ENCODE measurements at regions not wholly inside any gene's neighbourhood (a gene's known extent, or its start where the extent isn't known, plus 50 kb on each side); places are given as distances from the start of the nearest gene placed in this dataset.

DNA sequence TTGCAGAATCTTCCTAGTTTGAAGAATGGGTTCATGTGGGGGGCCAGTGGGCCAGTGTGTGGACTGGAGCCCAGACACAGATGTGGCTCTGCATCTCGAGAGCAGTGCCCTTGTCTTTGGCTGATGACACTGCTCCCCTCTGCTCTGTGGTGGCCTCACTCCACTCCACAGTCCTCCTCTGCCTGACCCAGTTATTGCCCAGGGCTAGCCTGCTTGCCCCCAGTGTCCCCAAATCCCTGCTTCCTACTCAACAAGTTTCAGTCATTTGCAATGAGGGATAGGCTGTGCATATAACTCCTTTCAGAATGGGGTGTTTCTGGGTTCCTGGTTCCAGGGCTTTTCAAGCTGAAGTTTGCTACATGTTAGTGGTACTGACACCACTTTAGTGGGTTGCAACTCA is 177.5 kb downstream of the SNX10 start:
- Histone ChIP-seq H3K9me1 (ENCODE audit: control insufficient read depth, insufficient read depth, low read length) (no peaks in the 10 kb centered on the region), H4K20me1 (replicated peaks; ENCODE audit: control insufficient read depth, insufficient read depth, low read length) (no peaks in the 10 kb centered on the region), H3K9me3 (replicated peaks; ENCODE audit: control insufficient read depth, insufficient read depth, low read depth, low read length) (no peaks in the 10 kb centered on the region), H3K4me2 (ENCODE audit: insufficient read depth, low read length) (no peak overlapping the region), H3K4me3 (no peak overlapping the region), H3K27ac (ENCODE audit: extremely low read depth, low read depth, low read length) (no peak overlapping the region), H3K27me3 (ENCODE audit: control insufficient read depth in 2 of 2, insufficient read depth in 2 of 2, low read length in 2 of 2) (peaks cover 54 to 61% of the 10 kb centered on the region in 2 experiments), H3K79me2 (ENCODE audit: control insufficient read depth, insufficient read depth, low read length) (no peaks in the 10 kb centered on the region), H2AFZ (ENCODE audit: low read depth, low read length) (no peak overlapping the region), H3K36me3 (ENCODE audit: control insufficient read depth, insufficient read depth, low read length) (no peaks in the 10 kb centered on the region), H3K9ac (ENCODE audit: insufficient read depth in 1 of 2, low read depth in 2 of 2, low read length in 2 of 2) (no peak overlapping the region), H3K4me1 (replicated peaks in 1 of 2; ENCODE audit: control insufficient read depth in 2 of 2, insufficient read depth in 2 of 2, low read length in 2 of 2) (no peaks in the 10 kb centered on the region)
- ATAC-seq: no peak
- in situ Hi-C loops (cut with MboI): no loop called here
- 0% methylated on average over 1 of the region's 1 CpG for WGBS (ENCODE audit: insufficient coverage, low coverage, missing lambda C conversion rate)
- POLR2A ChIA-PET: interaction anchor here (0.6 to 2.4 kb wide), 2 partner anchors 8 to 10 kb away, joined by 3 to 6 read pairs; no protein-coding TSS in a partner anchor
- CTCF ChIA-PET (ENCODE audit: low intra/inter-chr PET ratio): no interaction called here
- intact Hi-C loops (cut with micrococcal nuclease): no loop called here
- DNase-seq (ENCODE audit: extremely low read depth in 1 of 4, low spot score in 3 of 4): no peak
- BruUV-seq (replicated peaks): no TSS peak
- FAIRE-seq: no peak
- TF ChIP-seq NONO (IDR thresholded peaks at IDR 0.05; ENCODE audit: low read depth in 2 of 2, low read length in 1 of 2) (no peak), ZNF696 (CRISPR knock-in tag; conservative IDR thresholded peaks at IDR 0.05) (no peak), SIN3A (IDR thresholded peaks at IDR 0.05; ENCODE audit: borderline replicate concordance in 2 of 2, control insufficient read depth in 1 of 2, low read depth in 2 of 2, low read length in 2 of 2) (no peak), ZNF324 (CRISPR knock-in tag; IDR thresholded peaks at IDR 0.05) (no peak), PHB (CRISPR knock-in tag; IDR thresholded peaks at IDR 0.05) (no peak), RBFOX2 (IDR thresholded peaks at IDR 0.05; ENCODE audit: low read depth, low read length) (no peak), GTF2F1 (IDR thresholded peaks at IDR 0.05; ENCODE audit: low read depth, low read length) (no peak), CBFB (CRISPR knock-in tag; IDR thresholded peaks at IDR 0.05) (no peak), XRCC3 (IDR thresholded peaks at IDR 0.05) (no peak)
- TF ChIP-seq, protein P1, sequence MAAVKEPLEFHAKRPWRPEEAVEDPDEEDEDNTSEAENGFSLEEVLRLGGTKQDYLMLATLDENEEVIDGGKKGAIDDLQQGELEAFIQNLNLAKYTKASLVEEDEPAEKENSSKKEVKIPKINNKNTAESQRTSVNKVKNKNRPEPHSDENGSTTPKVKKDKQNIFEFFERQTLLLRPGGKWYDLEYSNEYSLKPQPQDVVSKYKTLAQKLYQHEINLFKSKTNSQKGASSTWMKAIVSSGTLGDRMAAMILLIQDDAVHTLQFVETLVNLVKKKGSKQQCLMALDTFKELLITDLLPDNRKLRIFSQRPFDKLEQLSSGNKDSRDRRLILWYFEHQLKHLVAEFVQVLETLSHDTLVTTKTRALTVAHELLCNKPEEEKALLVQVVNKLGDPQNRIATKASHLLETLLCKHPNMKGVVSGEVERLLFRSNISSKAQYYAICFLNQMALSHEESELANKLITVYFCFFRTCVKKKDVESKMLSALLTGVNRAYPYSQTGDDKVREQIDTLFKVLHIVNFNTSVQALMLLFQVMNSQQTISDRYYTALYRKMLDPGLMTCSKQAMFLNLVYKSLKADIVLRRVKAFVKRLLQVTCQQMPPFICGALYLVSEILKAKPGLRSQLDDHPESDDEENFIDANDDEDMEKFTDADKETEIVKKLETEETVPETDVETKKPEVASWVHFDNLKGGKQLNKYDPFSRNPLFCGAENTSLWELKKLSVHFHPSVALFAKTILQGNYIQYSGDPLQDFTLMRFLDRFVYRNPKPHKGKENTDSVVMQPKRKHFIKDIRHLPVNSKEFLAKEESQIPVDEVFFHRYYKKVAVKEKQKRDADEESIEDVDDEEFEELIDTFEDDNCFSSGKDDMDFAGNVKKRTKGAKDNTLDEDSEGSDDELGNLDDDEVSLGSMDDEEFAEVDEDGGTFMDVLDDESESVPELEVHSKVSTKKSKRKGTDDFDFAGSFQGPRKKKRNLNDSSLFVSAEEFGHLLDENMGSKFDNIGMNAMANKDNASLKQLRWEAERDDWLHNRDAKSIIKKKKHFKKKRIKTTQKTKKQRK (IDR thresholded peaks at IDR 0.05; ENCODE audit: borderline replicate concordance, low read depth, low read length): no peak
- TF ChIP-seq, protein P2, sequence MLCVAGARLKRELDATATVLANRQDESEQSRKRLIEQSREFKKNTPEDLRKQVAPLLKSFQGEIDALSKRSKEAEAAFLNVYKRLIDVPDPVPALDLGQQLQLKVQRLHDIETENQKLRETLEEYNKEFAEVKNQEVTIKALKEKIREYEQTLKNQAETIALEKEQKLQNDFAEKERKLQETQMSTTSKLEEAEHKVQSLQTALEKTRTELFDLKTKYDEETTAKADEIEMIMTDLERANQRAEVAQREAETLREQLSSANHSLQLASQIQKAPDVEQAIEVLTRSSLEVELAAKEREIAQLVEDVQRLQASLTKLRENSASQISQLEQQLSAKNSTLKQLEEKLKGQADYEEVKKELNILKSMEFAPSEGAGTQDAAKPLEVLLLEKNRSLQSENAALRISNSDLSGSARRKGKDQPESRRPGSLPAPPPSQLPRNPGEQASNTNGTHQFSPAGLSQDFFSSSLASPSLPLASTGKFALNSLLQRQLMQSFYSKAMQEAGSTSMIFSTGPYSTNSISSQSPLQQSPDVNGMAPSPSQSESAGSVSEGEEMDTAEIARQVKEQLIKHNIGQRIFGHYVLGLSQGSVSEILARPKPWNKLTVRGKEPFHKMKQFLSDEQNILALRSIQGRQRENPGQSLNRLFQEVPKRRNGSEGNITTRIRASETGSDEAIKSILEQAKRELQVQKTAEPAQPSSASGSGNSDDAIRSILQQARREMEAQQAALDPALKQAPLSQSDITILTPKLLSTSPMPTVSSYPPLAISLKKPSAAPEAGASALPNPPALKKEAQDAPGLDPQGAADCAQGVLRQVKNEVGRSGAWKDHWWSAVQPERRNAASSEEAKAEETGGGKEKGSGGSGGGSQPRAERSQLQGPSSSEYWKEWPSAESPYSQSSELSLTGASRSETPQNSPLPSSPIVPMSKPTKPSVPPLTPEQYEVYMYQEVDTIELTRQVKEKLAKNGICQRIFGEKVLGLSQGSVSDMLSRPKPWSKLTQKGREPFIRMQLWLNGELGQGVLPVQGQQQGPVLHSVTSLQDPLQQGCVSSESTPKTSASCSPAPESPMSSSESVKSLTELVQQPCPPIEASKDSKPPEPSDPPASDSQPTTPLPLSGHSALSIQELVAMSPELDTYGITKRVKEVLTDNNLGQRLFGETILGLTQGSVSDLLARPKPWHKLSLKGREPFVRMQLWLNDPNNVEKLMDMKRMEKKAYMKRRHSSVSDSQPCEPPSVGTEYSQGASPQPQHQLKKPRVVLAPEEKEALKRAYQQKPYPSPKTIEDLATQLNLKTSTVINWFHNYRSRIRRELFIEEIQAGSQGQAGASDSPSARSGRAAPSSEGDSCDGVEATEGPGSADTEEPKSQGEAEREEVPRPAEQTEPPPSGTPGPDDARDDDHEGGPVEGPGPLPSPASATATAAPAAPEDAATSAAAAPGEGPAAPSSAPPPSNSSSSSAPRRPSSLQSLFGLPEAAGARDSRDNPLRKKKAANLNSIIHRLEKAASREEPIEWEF (CRISPR knock-in tag; IDR thresholded peaks at IDR 0.05): no peak

Measured in K562 (cell line).